Middle frontal gyrus (tissue), 1 donor: ENCODE measurements at regions not wholly inside any gene's neighbourhood (a gene's known extent, or its start where the extent isn't known, plus 50 kb on each side); places are given as distances from the start of the nearest gene placed in this dataset.

Source experiments
- DNase-seq: peaks from one replicate; pipeline ENCODE4 v3.0.0-alpha.2; 2015; ENCODE audit warnings: low spot score; ENCODE audit errors: extremely low spot score

DNA sequence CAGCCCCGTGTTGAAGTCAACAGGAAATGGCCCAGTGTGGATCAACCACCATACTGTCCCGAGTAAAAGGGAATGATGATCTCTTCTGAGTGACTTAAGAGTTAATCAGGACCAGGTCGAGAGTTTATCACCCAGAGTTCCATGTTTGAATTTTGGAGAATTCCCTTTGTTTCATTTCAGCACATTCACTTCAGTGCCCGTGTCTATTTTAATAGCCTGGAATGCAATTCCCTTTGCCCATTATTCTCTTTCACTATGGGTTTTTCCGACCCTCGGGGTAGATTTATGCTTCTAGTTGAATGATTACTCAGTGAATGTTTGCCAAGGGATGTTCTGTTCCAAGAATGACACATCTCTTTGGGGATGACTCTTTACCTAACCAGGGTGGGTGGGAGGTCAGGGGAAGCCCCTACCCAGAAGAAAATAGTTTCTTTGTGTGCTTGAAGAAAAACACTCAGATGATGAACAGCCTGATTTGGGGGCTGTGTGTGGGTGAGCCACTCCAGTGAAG is 594.9 kb downstream of the INHBA start:
- DNase-seq: no peak

DNA sequence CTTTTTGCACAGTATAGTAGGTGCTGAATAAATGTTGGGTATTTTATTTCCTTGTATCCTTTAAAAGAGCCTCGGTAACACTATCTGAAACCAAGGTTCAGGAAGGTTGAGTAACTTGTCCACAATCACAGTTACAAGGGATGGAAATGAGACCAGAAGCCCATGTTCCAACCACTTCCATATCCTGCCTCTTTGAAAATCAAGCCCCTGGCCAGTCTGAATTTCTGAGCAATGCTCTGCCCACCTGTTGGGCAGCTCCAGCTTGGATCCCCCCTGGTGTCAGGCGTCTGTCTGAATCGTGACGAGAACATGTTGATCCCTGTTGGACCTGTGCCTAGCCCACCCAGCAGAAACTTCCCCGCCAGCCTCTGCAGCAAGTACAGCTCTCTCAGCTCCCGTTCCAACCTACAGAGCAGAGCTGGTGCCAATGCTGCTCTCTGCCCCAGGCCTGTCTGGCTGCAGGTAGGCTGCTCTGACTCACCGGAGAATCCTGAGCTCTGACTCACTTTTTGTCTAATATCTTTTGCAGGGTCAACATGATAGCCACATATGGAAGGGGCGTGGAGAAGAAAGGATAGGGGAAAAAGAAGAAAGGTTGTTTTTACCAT is 595.5 kb downstream of the INHBA start:
- no peak for DNase-seq

DNA sequence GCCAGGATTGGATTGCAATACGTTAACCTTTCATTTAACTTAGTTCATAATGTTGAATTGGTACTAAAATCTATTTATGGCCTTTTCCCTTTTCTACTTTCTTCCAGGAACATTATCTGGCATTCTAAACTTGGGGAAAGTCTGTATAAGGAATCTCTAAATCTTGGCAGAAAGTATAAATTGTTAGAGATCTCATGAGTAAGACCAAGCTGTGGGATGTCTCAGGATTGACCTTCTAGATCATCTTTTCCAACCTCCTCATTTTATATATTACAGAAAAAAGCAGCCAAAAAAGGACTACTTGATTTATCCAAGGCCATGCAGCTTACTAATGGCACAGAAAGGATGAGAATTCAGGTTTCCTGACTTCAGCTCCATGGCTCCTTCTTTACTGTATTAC is 598.3 kb downstream of the INHBA start:
- DNase-seq: no peak

DNA sequence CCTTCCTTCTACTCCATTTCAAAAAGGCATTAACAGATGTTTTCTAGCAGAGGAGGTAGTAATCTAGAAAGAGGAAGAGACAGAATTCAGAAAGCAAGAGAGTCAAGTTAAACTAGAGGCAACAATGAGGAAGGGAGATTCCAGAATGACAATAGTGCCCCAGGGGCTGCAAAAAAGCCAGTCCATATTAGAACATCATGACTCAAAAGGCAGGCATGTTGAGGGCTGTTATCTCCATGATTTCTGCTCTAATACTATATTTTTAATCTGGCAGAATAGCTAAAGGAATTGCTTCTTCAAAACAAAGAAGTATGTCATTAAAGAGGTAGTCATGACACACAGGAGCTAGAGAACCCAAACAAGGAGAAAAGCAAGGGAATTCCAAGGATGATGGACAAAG is 599.6 kb downstream of the INHBA start:
- no peak for DNase-seq

DNA sequence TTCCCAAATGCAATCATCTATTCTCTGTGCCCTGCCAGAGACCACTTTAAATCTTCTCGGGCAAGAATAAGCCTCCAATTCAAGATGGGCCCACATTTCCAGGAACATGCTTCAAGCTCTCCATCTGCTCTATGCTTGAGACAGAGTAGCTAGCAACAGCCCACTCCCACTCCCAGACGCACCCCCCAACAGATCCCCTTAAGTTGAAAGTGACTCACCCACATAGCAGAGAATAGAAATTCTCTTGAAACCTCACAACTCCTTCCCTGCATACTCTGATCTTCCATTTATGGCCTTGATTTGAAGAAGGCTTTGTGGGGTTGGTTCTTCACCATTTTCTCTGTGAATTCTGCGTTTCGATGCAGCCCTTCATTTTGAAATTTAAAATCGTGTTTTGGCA is 604.0 kb downstream of the INHBA start:
- no peak for DNase-seq

DNA sequence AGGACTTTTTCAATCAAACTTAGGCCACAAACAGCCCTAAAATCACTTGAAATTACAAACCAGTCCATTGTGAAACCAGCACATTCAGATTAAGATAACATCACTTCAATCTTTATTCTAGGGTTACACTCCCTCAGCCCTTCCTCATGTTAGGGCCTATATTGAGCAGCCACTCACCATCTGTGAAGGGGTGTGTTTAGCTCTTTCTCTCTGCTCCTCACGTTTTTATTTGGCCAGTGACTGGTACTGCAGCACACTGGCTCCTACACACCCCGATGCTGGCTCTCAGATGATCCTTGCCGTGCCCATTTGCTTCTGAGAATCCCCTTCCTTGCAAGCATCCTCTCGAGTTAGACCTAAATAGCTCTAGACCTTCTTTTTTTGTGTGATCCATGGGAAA is 604.5 kb downstream of the INHBA start:
- no peak for DNase-seq

DNA sequence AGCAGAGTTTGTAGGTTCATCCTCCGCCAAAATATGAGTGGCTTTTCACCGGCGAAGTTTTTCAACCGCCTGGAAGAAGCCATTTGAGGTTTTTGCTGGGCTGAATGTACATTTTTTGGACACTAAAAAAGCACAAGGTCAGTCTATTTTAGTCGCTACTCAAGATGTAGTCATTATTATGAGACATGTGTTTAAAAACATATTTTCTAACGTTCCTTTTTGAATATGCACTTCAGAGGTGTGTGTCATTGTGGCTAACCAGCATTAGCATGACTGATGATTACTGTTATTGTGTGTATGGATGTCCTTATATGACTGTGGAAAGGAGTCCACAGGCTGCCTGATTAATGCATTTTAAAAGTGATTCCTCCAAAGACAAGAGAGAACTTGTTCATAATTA is 605.4 kb downstream of the INHBA start:
- no peak for DNase-seq

DNA sequence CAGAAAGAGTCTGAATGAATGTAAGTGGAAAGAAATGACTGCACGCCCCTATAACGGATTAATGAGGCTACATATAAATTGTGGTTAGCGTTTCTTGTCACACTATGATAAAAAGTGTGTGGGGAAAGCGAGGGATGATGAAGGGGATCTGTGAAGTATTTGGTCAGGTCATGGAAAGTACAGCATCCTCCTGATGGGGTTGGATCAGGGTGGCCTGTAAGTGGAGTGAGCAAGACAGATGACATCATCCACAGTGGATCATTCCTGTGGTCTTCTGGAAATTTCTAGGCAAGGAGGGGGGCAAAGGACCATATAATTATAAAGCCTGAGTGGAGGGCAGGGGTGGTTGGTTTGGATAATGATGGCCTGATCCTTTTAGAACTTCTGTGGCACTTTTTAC is 606.0 kb downstream of the INHBA start:
- DNase-seq: no peak

DNA sequence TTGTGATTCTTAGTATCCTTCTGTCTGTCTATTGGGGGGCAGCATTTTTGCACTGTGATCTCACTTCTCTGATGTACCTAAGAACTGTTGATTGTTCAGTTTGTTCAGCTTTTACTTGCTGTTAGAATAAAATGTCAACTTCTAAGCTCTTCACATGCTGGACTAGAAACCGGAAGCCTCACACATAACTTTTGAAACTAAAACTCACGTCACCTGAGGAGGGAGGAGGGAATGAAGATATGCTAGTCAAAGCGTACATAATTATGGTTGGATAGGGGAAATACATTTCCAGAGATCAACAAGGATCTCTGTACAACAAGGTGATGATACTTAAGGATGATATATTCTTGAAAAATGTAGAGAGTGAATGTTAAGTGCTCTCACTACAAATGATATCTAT is 609.7 kb downstream of the INHBA start:
- no peak for DNase-seq

DNA sequence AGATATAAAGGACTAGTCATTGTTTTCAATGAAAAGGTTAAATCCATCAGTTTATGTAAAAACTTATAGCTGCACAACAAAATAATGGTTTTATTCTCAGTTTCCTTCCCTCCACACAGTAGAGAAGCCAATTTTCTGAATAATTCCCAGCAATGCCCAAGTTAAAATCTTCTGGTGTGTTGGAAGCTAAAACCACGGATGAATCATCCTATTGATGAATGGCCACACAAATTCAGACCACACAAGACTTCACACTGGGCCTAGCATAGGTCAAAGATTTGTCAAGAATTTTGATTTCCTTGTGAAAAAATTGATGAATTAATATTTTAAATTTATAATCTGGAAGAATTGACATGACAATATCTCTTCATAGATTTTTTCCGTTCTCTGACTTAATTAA is 617.6 kb downstream of the INHBA start:
- no peak for DNase-seq

DNA sequence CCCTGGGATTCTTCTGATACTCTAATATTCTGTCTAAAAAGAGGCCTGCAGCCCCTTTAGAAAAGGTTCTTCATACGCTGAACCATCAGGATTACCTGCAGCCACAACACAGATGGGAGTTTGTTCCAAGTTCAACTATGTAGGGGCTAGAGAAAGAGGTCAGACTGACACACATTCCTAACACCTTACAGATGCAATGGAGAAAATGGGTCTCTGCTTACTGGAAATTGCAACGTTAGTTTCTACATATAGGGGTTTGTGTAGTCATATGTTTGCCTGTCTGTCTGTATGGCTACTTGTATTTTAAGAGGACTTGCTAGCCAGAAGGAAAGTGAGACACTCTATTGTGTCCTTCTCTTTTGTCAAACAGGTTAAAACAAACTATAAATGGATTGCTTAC is 618.5 kb downstream of the INHBA start:
- DNase-seq: no peak

DNA sequence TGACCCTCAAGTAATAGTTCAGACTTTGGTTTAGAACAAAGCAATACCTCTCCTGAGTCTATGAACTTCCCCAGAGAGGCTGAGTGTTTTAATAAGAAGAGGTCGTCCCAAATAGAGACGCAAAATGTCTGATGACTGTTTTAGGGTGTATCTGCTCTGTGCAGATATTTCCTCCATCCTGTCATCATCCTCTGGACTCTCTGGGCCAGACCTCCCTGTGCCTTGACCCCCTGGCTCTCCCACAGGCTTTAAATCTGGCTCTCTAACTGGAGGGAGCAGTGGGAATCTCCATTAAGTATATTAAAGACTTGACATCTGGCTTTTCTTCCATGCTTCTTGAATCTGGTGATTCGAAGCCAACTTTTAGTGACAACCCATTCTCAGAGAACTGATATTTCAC is 633.3 kb downstream of the INHBA start:
- DNase-seq: no peak

DNA sequence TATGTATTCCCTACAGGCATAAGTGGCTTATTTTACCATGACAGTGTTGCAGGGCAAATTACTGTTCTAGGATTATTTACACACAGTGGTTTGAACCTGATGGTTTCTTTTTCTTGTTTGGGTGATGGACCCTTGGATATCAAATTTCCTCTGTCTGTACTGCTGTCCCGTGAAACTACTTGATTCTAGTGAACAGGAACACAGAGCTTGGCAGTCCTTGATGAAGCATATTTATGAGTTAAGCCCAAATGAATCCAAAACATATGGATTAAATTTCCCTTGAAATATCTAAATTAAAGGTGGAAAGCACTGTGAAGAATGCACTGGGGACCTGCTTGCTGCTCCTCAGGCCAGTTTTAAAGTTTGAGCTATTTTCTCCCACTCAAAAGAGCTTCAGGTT is 635.3 kb downstream of the INHBA start:
- no peak for DNase-seq

DNA sequence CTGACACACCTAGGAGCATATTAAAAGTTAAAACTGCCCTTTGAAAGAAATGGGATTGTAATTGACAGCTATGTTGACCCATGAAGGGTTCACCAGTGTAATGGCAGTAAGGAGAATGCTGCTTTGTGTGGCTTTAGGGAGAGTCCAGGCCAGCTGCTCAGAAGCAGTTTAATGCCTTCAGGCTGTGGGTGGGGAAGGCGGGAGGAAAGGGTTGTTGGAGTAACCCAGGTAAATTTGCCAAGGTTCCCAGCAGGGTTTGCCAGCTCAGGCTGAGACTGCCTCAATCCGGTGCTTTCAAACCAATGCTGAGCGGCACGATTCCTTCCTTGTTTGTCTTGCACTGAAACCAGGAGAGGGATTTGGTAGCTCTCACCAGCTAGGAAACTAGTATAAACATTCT is 637.2 kb downstream of the INHBA start:
- no peak for DNase-seq

DNA sequence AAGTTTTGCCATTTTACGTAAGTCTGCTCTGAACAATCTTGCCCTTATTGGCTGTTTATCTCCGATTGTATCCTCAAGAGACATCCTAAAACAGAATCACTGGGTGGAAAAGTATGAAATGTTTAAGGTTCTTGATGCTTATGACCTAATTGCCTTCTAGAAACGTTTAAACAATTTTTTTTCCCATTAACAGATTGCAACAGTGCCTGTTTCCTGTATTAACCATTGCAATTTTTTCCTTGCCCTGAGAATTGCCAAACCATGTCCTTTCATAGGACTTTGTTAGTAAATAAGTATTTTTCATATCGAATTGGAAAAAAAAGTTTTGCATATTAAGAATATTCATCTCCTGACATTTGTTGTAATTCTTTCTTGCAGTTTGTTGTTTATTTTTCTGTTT is 639.8 kb downstream of the INHBA start:
- no peak for DNase-seq

DNA sequence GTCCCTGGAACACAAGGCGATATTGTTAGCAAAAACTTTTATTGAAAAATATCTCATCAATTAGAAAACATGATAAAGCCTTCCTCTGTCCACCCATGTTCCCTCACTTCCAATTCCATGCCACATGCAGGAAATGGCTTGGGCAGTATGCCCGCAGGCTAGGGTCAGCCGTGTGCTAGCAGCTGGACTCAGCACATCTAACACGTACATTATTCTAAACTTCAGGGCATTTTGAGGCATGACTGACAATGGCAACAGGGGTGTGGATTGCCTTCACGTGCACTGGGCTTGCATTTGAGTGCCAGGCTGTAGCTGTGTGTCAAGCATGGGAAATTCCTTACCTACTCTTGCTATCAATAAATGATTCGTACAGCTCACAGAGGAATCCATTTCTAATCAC is 642.1 kb downstream of the INHBA start:
- DNase-seq: no peak

DNA sequence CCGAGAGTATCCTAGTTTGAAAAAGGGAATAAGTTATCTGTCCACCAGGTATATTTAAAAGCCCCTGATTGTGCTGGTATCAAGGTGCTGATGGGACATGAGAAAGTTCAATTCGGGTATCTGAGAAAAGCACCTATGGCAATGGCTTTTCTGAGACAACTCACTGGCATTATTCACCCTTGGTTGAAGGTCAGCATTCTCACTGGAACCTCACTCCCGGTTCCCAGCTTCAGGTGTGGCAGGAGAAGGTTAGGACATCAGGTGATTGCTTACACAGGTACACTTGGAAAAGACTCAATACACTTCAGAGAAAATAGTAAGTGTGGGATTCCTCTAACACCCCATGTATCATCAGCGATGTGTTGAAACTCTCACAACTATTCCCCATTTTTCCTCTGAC is 643.1 kb downstream of the INHBA start:
- no peak for DNase-seq

DNA sequence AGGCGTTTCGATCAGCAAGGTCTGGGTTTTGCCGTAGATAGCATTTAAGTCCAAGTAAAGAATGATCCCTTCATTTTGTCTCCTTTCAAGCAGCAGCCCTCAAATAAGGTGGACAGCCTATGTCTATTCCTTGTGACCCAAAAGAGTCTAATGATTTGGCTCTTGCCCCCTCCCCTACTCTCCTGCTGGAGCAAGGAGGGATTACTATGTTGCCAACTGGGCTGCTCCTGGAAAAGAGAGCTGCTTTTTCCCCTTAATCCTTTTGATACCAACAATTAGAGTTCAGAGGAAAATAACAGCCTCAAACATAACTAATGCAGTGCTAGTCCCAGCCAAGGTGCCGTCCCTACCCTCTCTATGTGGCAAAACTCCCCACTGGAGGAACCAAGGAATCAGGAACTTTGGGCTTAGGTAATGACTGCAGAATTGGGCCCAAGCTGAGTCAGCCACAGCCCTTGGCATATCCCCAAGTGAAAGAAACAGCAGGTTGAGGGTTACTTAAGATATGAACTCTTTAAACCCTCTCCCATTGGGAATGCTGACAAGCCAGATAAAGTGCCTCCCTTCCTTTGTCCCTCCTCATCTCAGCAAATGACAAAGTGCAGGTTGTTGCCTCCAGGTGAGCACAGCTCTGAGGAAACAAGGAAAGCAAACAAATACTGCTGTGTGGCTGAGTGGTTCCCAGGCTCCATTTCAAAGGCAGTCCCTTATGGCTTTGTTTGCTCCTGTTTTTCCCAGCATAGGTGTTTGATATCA is 643.7 kb downstream of the INHBA start:
- no peak for DNase-seq

DNA sequence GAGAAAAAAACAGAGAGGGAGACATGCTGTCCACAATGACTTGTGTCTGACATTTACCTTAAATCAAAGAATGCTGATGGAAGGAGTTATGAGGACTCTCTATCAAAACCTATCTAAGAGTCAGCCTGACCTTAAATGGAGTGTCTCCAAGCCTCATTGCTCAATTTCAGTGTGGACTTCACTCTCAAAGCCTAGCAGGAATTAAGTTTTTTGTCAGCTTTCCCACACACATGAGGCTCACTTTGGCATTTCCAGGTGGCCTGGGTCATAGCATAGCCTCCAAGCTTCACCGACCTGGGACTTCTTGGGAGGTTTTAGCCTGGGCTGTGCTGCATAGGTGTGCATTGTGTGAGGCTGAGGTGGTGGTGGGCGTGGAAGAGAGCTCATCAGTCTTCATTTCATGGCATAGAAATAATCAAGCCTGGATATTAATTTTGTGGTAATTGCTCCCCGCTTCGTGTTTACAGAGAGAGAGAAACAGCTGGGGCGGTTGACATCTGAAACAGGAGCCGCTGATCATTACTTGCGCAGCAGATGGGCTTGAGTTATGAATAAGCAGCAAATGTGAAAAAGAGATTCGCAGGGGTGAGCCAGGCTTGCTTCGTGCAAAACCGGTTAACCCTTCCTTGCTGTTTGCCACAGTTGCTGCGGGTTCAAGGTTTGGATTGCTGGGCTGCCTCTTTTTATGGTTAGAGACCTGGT is 647.8 kb downstream of the INHBA start:
- DNase-seq: no peak

DNA sequence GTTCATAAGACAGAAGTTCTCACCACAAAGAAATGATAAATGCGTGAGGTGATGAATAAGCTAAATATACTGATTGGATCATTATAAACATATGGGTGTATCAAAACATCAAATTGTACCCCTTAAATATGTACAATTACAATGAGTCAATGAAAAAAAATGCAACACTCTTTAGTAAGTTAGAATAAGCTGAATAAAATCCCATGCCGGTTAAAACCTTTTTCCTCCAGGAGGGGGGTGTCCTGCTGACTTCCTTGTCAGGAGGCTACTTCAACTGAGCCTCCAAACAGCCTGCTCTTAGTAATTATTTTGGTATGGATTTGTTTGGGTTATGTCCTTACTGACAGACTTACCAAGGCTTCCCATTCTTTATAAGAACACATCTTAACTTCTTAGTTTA is 649.1 kb downstream of the INHBA start:
- no peak for DNase-seq

DNA sequence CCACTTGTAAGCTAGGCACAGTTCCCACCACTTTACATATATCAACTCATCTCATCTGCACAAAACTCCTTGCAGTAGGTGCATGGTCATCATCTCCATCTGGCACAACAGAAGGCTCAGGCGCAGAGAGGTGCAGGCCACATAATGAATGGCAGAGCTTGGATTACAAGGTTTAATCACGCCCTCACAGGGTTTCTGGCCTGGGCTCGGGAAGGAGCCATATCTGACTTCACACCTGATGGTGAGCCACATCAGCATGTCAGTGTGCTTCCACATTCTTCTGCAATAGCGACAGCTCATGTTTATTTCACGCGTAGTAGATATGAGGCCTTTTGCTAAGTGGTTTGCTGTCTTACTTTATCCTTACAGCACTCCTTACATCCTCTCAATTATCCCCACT is 650.2 kb downstream of the INHBA start:
- DNase-seq: no peak

DNA sequence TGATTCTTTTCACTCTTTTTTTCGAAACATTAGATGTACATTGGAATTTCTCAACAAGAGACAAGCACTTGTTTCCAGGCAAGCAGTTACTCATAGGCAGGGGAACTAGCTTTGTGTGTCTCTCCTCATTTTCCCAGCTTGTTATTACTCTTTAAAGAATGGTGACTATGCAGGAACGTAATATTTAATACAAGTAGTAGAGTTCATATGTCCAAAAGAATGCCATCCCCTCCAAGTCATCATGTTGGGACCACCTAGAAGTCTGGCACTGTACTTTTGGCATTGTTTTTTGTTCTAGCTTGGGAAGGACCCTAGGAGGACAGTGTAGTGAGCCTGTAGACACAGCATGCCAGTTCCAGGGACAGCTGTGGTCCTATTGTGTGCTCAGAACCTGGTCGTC is 650.7 kb downstream of the INHBA start:
- DNase-seq: no peak

DNA sequence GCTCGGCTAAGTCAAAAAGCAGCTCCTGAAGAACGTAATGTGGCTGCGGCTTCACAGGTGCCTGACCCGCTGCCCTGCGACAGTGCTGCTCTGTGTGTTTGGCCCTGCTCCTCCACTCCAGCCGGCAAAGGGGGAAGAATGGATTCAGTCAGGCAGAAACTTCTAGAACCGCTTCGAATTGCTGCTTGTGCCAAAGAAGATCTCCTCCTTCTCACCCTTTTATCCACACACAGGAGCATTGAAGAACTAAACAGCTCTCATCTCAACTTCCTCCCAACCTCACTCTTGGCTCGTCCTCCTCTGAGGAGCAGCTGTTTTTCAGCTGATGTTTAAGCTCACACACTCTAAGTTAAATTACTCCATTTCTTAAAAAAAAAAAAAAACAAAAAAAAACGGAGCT is 651.4 kb downstream of the INHBA start:
- no peak for DNase-seq
